ENCODE measurements at regions not wholly inside any gene's neighbourhood (a gene's known extent, or its start where the extent isn't known, plus 50 kb on each side); places are given as distances from the start of the nearest gene placed in this dataset.

- no peak for TF ChIP-seq CTCF (IDR thresholded peaks at IDR 0.05)
- no peak for ATAC-seq (ENCODE audit: low FRiP score)
- no peak for DNase-seq (ENCODE audit: low spot score)
These were observed 113.5 kb downstream of the CBLN1 start for GRCh38 chr16:49168126-49168525.

- no peak for TF ChIP-seq CTCF (IDR thresholded peaks at IDR 0.05)
- no peak for ATAC-seq (ENCODE audit: low FRiP score)
These were observed 116.6 kb downstream of the CBLN1 start for GRCh38 chr16:49165025-49165424.

GRCh38 chr16:49161191-49161590 lies 120.4 kb downstream of the CBLN1 start:
- no peak for TF ChIP-seq CTCF (IDR thresholded peaks at IDR 0.05)
- ATAC-seq (ENCODE audit: low FRiP score): no peak

More at GRCh38 chr16:49165025-49165424, 116.6 kb downstream of the CBLN1 start:
- DNase-seq (ENCODE audit: low spot score): no peak

GRCh38 chr16:49158029-49158642 lies 123.5 kb downstream of the CBLN1 start:
- ATAC-seq (ENCODE audit: low FRiP score) (no peak), DNase-seq (ENCODE audit: low spot score) (no peak)
- no peak for TF ChIP-seq CTCF (IDR thresholded peaks at IDR 0.05)

More at GRCh38 chr16:49161191-49161590, 120.4 kb downstream of the CBLN1 start:
- no peak for DNase-seq (ENCODE audit: low spot score)

GRCh38 chr16:49150341-49150740 lies 131.3 kb downstream of the CBLN1 start:
- TF ChIP-seq CTCF (IDR thresholded peaks at IDR 0.05): no peak
- ATAC-seq (ENCODE audit: low FRiP score): no peak

GRCh38 chr16:49148410-49148809 lies 133.2 kb downstream of the CBLN1 start:
- DNase-seq (ENCODE audit: low spot score) (no peak), ATAC-seq (ENCODE audit: low FRiP score) (no peak)
- no peak for TF ChIP-seq CTCF (IDR thresholded peaks at IDR 0.05)

More at GRCh38 chr16:49150341-49150740, 131.3 kb downstream of the CBLN1 start:
- no peak for DNase-seq (ENCODE audit: low spot score)

- ATAC-seq (ENCODE audit: low FRiP score): no peak
- no peak for DNase-seq (ENCODE audit: low spot score)
- no peak for TF ChIP-seq CTCF (IDR thresholded peaks at IDR 0.05)
These were observed 141.0 kb downstream of the CBLN1 start for GRCh38 chr16:49140618-49141017.

Data from omental fat pad (tissue), 3 donors.